CD4-positive, alpha-beta T cell treated with Interleukin-15 for 4 hours (primary cell): ENCODE measurements at regions not wholly inside any gene's neighbourhood (a gene's known extent, or its start where the extent isn't known, plus 50 kb on each side); places are given as distances from the start of the nearest gene placed in this dataset.

Experiments
- DNase-seq: peaks from one replicate; pipeline ENCODE4 v3.0.0-alpha.2; 2020; ENCODE audit warnings: low spot score

DNA sequence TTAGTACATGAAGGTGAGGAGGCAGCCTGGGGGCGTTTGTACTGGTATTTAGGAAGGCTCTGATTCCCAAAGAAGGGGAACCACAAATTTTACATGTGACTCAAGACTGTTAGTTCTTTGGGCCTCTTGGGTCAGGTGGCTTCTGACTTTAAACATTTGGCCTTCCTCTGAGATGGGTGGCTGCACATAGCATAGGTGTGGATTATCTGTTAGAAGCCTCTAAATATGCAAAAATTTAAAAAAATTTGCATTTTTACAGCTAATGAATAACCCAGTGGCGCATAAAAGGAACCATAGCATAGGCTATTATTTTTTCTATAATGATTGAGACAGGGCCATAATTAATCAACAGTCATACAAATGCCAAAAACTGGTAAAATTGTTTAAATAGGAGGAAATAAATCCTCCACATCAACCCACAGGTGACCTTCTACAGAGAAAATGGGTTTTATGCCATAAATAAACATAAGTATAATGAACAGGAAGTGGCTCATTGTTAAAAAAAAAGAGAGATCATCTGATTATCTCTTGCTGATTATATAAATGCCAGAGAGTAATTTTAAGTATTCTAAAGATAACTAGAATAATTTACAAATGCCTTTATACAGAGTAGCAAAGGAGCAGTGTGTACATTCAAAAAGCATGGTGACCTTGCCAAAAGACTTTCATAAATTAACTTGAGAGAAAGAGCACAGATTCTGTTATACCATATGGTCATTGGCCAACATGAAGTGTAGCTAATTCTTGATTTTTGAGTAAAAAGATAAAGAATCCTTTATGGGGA, 284.2 kb upstream of the ATP2B1 start:
- no peak for DNase-seq

DNA sequence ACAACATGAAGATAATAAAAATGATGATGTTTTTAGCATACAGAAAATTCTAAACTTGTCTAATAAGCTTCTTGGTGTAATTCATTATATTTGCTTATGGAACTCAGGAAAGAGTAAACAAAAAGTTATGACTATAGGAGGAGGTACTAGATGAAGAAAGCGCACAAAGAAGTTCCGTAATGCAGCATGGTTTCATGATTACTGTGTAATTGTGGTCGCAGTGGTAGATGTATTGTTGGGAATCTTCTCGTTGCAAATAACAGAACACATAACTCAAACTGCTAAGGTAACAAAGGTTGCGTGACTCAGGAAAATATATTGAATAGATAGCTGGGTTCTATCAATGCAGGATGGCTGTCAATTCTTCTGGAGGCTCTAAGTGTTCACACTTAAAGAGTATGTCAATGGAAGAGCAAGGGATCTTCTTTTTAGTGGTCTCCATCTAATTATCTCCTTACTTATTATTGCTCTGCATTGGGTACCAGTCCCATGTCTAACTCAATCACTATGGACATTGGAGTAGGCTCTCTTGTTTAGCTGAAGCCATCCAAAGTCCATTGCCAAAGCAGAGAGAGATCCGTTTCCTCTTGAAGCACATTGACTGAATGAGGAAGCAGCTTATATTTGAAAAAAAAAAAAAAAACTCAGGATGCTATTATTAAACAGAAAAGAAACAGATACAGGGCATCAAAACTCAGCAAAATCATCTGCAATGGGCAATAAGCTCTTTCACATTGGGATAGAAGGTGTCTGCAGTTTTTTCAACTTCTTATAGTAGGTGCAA, 283.4 kb upstream of the ATP2B1 start:
- DNase-seq: no peak

DNA sequence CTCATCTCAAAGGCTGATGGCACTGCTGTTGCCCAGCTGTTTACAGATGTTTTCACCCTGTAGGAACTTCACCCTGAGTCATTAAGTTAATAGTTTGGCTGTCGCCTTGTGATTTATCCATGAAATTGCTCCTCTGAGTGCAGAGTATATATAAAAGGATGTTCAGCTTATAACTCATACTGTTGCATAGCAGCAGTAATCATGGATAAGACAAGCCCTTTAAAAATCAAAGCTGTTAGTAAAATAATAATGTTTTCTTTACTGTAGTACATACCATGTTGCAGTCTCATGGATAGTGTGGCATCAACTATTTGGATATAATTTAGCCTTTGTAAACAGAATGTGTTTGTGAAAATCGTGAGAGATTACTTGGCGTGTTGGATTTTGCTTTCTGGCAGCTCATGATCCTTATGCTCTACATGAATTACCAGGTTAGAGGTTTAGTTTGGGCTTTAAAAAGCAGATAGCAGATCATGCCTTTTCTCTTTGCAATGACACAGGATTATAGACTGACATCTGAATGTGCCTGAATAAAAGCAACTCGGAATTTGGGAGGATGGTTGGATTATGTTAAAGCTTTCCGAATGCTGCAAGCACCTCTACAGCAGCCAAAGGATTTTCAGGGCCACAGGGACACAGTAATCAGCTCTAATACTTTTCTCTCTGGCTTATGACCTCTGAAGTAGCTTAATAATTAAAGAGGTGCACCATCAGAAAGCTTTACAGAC, 279.7 kb upstream of the ATP2B1 start:
- DNase-seq: no peak

DNA sequence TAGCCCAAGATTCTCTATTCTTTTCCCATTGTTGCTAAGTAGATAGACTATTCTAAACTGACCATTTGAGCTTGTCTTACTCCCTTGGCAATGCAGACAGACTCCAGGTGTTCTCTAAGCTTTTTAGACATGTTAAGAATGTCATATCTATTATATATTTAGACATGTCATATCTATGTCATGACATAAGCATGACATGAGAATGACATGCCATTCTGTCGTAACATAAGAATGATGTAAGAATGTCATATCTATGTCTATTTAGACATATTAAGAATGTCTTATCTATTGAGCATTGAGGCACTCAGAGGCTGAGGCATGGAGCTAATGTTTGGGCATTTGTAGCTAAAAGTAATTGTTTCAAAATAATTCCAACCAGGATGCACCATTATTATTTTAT, 277.3 kb upstream of the ATP2B1 start:
- no peak for DNase-seq

DNA sequence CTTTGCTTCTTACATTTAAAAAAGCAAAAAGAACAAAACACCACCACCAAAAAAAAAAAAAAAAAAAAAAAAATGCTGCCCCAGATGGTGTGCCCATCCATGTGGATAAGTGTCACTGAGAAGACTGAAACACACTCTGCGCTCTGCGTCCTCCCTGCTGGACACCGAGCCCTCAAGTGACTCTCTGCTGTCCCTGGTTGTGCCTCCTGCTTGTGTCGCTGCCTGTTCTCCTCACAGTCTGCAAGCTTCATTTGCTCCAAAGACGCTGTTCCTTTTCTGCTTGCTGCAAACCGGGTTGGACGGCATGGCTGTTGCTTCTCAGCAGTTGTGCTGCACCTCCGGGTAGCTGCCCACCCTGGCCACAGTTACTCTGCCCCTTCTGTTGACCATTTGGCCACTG, 276.2 kb upstream of the ATP2B1 start:
- no peak for DNase-seq

DNA sequence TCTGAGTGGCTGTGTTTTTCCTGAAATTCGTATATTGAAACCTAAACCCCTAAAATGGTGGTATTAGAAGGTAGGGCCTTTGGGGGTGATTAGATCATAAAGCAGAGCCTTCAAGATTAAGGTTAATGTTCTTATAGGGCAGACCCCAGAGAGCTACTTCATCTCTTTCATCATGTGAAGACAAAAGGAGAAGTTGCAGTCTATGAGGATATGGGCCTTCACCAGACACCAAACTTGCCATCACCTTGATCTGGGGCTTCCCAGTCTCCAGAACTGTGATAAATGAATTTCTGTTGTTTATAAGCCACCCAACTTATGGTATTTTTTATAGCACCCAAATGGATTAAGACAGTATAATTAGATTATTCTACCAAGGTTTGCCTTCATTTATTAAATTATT, 275.0 kb upstream of the ATP2B1 start:
- no peak for DNase-seq

DNA sequence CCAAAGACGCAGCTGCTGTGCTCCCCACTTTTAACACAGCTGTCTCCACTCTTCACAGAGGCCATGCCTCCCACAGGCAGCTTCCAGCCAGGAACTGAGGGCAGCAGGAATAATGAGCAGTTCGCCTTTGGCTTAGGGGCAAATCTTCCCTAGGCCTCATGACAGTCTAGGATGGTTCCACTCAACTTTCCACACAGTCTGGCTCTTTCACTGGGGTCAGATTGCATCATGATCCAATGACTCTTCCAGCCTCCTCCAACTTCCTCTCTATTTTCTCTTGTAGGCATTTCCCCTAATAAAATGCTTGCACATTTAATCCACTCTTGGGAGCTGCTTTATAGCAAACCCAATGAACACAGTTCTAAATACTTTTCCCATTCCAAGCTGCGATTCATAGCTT, 271.6 kb upstream of the ATP2B1 start:
- DNase-seq: no peak

DNA sequence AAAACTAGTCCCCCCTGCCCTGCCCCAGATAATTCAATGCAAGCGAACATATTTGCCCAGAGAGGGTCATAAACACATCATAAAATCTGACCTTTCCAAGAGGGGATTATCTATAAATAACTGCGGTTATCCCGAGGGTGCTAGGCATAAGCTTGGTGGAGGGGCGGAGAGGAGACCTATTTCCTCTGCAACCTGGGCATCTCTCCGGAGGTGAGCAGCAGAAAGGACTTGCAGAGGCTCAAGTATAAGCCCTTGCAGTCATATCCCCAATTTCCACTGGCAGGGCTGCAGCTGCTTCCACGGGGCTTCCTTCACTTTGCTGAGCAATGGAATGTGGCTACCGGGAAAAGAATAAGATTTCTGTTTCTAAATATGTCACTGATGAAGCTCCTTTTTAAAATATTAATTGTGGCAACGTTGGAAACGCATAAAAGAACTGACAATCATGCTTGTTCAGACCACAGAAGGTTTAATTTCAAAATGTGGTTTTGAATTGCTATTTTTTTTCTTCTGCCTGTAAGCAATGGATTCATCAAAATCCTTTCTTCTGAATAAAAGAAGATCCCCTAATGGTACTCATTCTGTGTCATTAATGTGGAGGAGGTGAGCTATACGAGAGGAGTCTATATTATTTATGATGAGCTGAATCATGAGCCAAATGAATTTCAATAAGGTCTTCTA, 268.9 kb upstream of the ATP2B1 start:
- no peak for DNase-seq

DNA sequence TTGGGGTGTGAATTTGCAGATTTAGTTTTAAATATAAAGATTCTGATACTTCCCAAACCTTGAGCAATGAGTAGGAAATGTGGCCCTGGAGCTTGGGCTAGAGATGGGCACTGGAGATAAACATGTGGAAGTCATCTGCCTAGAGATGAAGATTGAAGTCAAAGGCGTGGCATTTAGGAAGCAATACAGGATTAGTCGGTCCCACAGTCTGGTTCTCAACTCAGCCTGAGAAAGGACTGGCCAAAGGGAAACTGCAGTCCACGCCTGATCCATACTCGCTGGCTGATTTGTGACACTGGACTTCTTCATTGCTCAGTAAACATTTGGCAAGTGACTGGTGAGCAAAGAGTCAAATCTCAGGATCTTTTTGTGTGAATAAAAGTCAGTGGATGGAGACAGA, 268.2 kb upstream of the ATP2B1 start:
- DNase-seq: no peak

DNA sequence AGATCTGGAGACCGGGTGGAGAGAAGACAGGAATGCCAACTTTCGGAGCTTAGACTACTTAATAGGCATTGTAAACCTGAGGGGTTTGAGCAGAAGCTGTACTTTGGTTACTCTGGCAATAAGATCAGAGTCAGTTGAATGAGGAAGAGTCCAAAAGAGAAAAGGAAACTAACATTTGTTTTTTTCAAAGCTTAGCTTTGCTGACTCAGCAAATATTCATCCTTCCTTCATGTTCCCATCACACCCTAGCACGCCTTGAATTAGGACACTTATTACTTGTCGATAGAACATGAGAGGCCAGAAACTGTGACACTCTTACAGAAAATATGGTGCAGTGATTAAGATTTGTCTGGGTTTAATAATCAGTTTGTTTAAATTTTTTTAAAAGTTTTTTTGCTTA, 266.9 kb upstream of the ATP2B1 start:
- DNase-seq: no peak

DNA sequence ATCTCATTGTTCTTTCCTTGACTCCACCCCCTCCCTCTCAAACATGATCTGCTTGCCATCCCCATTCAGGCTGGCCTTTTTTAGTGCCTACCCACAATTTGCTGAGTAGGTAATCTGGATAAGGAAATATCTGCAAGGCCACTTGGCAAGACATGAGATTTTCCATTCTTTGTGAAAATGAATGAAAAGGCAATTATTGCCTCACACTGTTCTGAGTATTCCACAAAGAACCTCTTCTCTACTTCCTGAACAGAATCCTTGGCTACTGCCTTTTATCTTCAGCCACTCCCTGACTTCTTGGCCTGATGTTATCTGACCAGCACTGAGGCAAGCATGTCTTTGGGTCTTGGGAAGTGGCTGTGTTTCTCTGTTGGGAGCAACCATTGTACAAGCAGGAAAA, 263.2 kb upstream of the ATP2B1 start:
- DNase-seq: no peak

DNA sequence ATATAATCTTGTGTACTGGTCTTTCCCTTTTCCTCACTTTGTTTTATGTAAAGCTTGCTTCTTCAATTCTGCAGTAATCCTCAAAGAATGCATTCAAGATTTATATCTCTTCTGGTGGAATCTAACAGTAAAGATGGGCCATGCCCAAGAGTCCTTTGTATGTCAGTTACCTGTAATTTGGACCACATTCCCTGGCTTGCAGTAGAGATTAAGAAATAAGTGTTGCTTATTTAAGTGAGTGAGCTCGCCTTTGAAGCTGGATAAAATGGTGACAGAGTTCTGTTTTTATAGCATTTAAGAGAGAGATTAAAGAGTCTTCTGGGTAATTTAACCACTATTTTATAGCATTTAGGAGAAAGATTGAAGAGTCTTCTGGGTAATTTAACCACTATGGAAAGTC, 262.1 kb upstream of the ATP2B1 start:
- no peak for DNase-seq

DNA sequence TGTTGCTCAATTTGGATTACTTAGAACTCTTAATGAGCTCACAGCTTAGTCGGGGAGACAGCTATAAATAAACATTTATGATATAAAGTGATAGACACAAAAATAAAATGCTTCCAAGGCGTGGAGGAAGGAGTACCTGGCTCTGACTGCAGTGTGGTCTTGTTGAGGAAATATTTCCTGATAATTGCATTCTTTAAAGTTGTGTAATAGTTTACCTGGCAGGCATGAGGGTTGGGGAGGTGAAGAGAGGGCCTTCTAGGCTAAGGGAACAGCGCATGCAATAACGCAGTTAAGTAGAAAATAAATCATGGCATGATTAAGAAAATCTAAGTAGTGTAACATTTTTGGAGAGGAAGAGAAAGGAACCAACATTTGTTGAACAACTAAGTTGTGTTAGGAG, 260.5 kb upstream of the ATP2B1 start:
- no peak for DNase-seq

DNA sequence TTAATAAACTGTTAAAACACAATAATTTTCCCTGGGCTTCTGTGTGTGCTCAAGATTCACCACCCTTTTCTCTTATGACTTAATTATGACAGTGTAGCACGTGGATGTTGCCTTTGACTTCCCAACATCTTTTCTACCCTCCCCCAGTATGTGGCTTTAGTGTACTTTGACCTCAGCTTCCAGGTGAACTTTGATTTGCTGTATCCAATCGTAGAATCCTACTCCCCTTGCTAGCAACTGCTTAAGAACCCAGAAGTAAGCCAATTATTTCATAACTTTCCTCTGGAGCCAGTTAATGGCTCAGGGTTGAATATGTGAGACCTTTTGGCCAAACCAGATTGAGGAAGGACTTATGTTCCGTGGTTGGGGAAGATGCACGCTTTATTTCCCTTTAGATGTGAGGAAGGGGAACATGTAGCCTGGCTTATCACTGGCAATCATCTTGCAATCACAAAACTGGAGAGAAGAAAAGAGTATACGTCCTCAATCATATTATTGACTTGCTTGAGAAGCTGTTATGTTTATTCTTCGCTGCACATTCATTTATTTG, 259.6 kb upstream of the ATP2B1 start:
- no peak for DNase-seq

DNA sequence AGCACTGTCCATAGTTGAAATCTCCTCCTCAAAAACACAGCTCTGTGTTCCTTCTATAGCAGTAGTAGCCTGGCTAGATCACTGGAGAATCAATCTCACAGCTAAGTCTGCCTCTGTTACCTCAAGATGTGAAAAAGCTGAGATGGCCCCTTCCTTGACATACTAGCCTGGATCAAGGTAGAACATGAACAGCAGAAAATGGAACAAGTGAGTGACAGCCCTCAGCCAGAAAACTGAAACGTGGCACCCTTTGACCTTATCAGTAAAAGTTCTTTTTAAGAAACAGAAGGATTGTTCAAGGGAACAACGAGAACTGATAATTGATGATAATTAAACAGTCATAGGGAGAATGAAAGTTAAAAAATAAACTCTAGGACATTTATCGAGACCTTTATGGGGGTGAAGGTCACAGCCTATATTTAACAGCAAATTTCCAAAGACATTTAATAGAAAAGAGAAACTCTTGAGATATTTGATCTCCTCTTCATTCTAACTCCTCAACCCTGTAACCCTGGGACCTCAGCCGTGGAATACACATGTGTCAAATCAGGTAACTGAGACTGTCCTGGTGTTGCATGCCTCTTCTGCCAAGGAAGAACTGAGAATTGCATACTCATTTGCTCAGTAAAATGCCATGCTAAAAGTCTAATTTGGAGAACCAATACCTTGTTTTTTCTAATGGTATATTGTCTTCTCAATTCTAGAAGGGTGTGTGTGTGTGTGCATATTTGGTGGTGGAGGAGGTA, 258.0 kb upstream of the ATP2B1 start:
- no peak for DNase-seq

DNA sequence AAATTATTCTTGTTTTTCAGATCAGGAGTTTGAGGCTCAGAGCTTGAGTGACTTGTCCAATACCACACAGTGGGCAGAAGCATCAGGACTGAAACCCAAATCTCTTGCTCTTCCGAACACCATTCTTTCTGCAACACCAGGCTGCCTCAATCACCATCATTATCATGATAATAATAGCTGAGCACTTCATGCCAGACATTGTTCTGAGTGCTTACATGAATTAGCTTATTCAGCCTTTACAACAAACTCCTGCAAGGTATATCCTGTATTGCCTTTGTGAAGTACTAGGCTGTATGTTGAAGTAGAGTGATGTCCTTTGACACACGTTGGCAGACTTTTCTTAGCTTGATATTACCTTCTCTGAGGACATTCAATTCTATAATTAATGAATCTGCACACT, 257.4 kb upstream of the ATP2B1 start:
- DNase-seq: no peak

DNA sequence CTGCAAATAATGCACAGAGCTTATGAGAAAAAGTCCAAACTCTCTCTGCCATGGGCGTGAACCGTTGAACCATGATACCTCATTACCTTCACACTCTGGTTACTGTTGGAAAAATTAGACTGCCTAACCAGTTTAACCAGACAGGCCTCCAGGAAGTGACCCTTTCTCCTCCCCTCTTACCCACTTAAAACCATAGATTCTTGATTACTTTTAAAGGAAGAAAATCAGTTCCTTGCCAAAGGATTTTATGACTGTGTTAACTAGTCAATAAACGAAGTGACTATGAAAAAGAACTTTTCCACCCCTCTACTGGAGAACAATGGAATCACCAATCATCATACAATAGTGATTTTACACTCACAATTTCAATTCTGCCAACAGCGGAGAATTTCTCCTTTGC, 254.0 kb upstream of the ATP2B1 start:
- no peak for DNase-seq

DNA sequence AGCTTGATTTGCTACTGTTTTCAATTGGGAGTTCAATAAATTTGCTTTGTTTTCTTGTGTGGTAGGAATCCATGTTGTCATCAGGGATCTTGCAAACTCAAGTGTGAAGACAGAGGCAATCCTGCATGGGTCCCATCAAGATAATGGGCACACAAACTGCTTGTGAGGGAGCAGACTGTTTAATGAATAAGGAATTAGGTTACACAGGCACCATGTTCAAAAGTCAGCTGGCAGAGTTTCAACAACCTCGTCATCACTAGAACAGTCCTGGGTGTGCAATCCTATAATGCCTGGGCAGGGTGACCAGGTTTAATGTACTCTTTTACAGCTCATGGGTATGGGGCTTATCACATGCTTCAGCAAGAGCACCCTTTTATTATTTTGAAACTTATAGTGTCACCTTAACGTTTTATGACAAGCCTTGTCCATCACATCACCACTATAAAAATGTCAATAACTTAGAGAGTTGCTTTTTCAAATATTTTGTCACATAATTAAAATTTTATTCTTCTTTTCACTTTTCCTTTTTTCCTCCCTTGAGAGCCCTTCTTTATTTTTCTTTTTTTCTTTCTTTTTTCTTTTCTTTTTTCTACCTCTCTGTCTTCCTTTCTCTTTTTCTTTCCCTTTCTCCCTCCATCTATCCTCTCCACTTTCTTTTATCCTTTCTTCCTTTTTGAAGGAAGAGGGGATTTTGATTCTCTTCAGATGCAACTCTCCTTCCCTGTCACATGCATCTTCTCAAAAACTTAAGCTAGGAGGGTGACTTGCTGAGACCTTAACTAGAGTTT, 252.2 kb upstream of the ATP2B1 start:
- no peak for DNase-seq

DNA sequence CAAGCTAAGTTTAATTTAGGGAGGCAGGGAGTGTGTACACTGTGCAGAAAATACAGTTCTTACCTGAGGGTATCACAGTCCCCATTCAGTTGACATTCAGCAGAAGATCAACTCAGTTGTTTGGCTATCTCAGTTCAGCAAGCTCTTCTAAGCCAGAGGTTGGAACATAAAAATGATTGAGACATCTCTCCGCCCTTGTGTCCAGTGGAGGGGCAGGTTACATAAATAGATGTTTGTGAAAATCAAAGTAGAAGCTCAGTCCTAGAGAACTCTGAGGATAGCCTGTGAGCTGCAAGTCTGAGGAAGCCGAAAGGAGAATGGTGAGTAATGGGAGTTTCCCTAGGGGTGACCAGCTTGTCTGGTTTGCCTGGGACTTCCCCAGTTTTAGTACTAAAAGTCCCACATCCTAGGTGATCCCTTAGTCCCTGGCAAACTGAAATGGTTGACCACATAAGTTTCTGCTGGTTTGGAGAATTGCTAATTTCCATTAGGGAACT, 251.4 kb upstream of the ATP2B1 start:
- DNase-seq: peak; percentile 64

DNA sequence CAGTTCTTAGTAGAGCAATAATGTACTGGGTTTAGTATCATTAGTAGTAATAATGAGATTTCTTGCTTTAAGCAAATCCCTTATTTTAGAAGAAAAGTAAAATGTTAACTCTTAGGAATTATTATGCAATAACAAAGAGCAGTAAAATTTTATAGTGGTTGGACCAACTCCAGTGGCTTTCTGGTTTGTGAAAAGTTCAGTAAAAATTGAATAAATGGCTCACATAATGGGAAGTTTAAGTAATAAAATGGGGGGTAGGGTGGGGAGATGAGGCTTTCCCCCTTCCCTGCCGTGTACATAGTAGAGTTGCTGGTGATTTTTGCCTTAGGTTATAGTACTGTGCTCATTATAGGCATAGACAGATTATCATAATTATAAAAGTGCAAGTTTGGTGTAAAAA, 250.5 kb upstream of the ATP2B1 start:
- DNase-seq: no peak
